GM12872 (cell line): ENCODE measurements at regions not wholly inside any gene's neighbourhood (a gene's known extent, or its start where the extent isn't known, plus 50 kb on each side); places are given as distances from the start of the nearest gene placed in this dataset.

ENCODE experiments used
- TF ChIP-seq, protein P1 (sequence below): IDR thresholded peaks from 3 replicates; pipeline ENCODE4 v1.5.1; 2011; ENCODE audit warnings: low read depth, mild to moderate bottlenecking, low read length, moderate library complexity; ENCODE audit not compliant: insufficient read depth

DNA sequence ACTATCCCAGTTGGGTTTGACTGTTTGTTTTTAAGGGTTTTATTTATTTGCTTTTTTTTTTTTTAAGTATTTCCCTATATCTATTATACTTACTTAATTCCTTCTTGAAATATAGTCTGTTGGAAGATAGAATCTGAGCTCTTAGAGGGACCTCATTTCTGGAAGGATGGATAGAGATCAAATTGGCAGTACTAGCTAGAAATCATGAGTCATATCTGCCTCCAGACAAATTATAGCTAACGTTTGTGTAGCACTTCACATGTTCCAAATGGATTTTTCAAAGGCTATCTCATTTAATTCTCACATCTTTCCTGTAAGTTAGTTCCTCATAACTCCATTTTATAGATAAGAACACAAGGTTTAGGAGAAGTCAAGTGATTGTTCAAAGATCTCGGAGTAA is 384.7 kb downstream of the ZIC1 start:
- TF ChIP-seq, protein P1, sequence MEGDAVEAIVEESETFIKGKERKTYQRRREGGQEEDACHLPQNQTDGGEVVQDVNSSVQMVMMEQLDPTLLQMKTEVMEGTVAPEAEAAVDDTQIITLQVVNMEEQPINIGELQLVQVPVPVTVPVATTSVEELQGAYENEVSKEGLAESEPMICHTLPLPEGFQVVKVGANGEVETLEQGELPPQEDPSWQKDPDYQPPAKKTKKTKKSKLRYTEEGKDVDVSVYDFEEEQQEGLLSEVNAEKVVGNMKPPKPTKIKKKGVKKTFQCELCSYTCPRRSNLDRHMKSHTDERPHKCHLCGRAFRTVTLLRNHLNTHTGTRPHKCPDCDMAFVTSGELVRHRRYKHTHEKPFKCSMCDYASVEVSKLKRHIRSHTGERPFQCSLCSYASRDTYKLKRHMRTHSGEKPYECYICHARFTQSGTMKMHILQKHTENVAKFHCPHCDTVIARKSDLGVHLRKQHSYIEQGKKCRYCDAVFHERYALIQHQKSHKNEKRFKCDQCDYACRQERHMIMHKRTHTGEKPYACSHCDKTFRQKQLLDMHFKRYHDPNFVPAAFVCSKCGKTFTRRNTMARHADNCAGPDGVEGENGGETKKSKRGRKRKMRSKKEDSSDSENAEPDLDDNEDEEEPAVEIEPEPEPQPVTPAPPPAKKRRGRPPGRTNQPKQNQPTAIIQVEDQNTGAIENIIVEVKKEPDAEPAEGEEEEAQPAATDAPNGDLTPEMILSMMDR, result no peak

DNA sequence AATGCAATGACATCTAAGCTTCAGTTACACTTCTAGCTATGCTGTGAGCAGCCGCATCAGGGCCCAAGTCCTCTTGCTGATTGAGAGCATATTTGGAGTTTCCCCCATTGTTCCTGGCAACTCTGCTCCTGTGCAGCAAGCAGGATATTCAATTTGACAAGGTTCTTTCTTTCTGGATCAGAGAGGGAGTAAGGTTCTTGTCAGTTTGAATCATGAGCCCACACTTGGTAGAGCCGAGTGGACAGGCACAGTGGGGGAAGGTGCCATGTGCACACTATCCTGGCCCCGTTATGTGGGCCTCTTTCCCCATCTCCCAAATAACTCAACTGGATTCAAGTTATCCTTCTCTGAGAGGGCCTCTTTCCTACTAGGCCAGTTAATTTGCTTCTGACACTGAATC is 385.4 kb downstream of the ZIC1 start:
- TF ChIP-seq, protein P1, result no peak

DNA sequence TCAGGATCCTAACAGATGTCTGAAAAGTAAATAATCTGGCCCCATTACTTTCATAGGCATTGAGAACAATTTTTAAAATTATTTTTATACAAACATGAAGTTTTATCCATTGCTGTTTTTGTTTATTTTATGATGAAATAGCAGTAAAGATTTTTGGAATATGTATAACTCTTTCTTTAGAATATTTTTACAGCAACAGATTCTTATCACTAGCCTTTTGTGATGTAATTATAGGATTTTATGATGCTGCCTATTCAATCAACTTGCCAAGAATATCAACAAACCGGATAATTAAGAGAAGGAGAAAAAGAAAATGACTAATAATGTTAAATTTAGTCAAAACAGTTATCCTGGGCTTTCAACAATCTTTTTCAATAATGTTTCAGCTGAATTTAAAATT is 386.3 kb downstream of the ZIC1 start:
- TF ChIP-seq, protein P1, result no peak

DNA sequence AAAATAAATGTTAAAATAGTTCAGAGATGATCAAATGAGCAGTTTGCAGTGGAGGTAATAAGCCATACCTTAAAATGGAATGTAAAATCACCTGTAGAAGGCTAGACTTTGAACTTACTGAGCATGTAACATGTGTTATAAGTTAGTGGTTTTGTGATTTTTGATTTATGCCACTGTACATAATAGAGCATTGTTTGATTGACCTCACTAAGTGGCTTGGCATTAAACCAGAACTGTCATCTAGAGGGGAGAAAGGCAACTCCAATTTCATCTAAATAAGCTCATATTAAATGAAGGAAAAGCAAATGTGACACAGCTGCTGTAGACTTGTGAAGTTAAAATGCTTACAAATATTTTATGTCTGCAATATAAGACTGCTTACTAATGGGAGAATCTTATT is 387.9 kb downstream of the ZIC1 start:
- TF ChIP-seq, protein P1, result no peak

DNA sequence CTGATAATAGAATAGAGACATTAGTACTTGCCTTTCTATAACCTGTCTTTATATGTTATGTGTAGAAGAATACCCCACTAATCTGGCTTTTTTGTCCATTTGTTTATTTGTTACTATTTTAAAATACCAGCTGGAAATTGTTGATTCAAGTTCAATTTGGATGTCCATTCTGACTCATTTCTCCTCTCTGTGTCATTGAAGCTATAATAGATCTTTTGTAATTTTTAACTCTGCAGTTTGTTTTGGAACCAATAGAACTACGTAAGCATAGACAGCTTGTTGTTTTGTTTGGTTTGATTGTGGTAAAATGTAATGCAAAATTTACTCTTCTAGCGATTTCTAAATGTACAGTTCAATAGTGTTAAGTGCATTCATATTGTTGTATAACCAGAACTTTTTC is 390.4 kb downstream of the ZIC1 start:
- TF ChIP-seq, protein P1, result no peak

DNA sequence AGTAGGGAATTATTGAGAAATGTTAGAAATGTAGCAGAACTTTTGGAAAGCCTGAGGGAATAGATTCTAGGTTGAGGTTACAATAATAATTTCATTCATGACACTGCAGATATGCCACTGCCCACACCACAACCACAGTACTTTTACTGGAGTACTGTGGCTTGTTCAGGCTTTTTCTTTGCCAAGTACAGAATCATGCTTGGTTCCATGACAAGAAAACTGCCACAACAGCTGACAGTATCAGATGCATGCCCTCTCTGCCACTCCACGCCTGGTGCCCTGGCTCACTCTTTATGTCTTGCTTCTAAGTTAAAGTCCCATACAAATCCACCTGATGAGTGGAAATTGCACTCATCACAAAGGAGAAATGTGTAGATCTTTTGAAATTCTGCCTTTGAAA is 398.6 kb downstream of the ZIC1 start:
- TF ChIP-seq, protein P1, result no peak

DNA sequence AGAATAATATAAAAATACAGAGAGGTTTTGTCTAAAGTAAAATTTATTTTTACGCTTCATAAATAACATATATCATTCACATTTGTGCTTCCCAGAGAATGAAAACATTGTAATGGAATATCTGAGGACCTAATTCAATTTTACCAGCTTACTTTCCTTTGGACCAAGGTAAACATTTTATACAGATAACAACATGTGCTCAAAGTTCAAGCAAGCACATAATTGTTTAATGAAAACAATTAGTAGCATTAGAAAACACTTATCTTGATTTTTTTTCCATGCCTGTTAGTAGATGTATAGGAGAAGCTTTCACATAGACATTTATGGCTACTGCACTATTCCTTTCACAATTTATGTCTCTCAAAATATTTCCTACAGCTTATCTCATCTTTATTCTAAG is 400.0 kb downstream of the ZIC1 start:
- TF ChIP-seq, protein P1, result no peak
